MCF 10A (cell line): ENCODE measurements at regions not wholly inside any gene's neighbourhood (a gene's known extent, or its start where the extent isn't known, plus 50 kb on each side); places are given as distances from the start of the nearest gene placed in this dataset.
"Not testable (repeated sequence)": the region's sequence is repeated elsewhere in the genome, so short reads cannot be mapped to it uniquely, and the experiment has no call there.

Source experiments
- BruUV-seq: library from RNA; stranded (reverse); fragments of 400-500 nt; replicated peaks from 2 replicates; lab custom pipeline; 2021; lab: Mats Ljungman, UMichigan
- CTCF ChIA-PET: fragments of 300-600 bp; sonication (Branson Sonifier 250); formaldehyde crosslinking; extraction: SDS; loops from one replicate; lab custom pipeline; 2021; ENCODE audit warnings: antibody characterized with exemption, inconsistent platforms; lab: Yijun Ruan, JAX
- POLR2A ChIA-PET: fragments of 300-600, 350-650 bp; sonication (Branson Sonifier 250); formaldehyde crosslinking; extraction: SDS; loops from one replicate; lab custom pipeline; 2020; ENCODE audit warnings: antibody characterized with exemption, inconsistent platforms; lab: Yijun Ruan, JAX
- DNase-seq: peaks from one replicate; pipeline ENCODE4 v3.0.0-alpha.2; 2018; ENCODE audit not compliant: unreplicated experiment
- H3K27ac Mint-ChIP-seq: one replicate; pipeline ENCODE4 v1.8.0; 2022; ENCODE audit warnings: mild to moderate bottlenecking, low read depth, mixed read lengths; ENCODE audit not compliant: unreplicated experiment
- H3K27me3 Mint-ChIP-seq: one replicate; pipeline ENCODE4 v1.8.0; 2022; ENCODE audit warnings: mixed read lengths; ENCODE audit not compliant: insufficient read depth, unreplicated experiment
- H3K36me3 Mint-ChIP-seq: one replicate; pipeline ENCODE4 v1.8.0; 2022; ENCODE audit warnings: mild to moderate bottlenecking, moderate library complexity, mixed read lengths; ENCODE audit not compliant: insufficient read depth, unreplicated experiment
- H3K4me1 Mint-ChIP-seq: one replicate; pipeline ENCODE4 v1.8.0; 2022; ENCODE audit warnings: mixed read lengths; ENCODE audit not compliant: insufficient read depth, unreplicated experiment
- H3K4me3 Mint-ChIP-seq: one replicate; pipeline ENCODE4 v1.8.0; 2022; ENCODE audit warnings: mild to moderate bottlenecking, moderate library complexity, mixed read lengths; ENCODE audit not compliant: unreplicated experiment
- H3K9me3 Mint-ChIP-seq: one replicate; pipeline ENCODE4 v1.8.0; 2022; ENCODE audit warnings: mixed read lengths; ENCODE audit not compliant: unreplicated experiment
- CTCF ChIP-seq: fragments of 200-600 bp; IDR thresholded peaks from one replicate; pipeline ENCODE4 v1.8.0; 2022; ENCODE audit warnings: antibody characterized with exemption, mild to moderate bottlenecking; ENCODE audit not compliant: unreplicated experiment
- intact Hi-C: fragments of 100-400 bp; cut with micrococcal nuclease; formaldehyde crosslinking; loops from 2 replicates; pipeline ENCODE4 v1.14.1; 2022

- BruUV-seq: no TSS peak
- intact Hi-C loops: loop anchor here (5.0 kb wide), 1 partner anchor 101 kb away; the partner anchor contains the start of gene ITPRID2
- TF ChIP-seq CTCF: no peak
- CTCF ChIA-PET: interaction anchor here (0.7 to 1.3 kb wide), 4 partner anchors 41 to 218 kb away, joined by 3 to 6 read pairs (median 3); no protein-coding TSS in a partner anchor
- no peaks in the 10 kb centered on the region for H3K36me3 Mint-ChIP-seq
- peak; percentile 93 for DNase-seq
- POLR2A ChIA-PET: interaction anchor here (0.6 to 2.7 kb wide), 6 partner anchors 19 to 911 kb away, joined by 3 to 23 read pairs (median 3); partner anchors contain the start of gene ITPRID2
- H3K27me3 Mint-ChIP-seq: no peaks in the 10 kb centered on the region
- H3K27ac Mint-ChIP-seq: peak overlapping the region; percentile 89
- H3K4me3 Mint-ChIP-seq: no peak overlapping the region
- peaks cover 30% of the 10 kb centered on the region for H3K4me1 Mint-ChIP-seq
- H3K9me3 Mint-ChIP-seq: peaks cover 8% of the 10 kb centered on the region
Measured at GRCh38 chr2:181790716-181791649, 100.5 kb upstream of the ITPRID2 start.

GRCh38 chr2:181792906-181793305, 98.6 kb upstream of the ITPRID2 start:
- Mint-ChIP-seq H3K27me3 (no peaks in the 10 kb centered on the region), H3K4me3 (no peak overlapping the region), H3K4me1 (peaks cover 19% of the 10 kb centered on the region), H3K36me3 (no peaks in the 10 kb centered on the region), H3K27ac (no peak overlapping the region), H3K9me3 (peaks cover 8% of the 10 kb centered on the region)
- ChIA-PET POLR2A (interaction anchor here (0.6 kb wide), 2 partner anchors 29 to 161 kb away, joined by 3 to 4 read pairs; no protein-coding TSS in a partner anchor), CTCF (interaction anchor here (0.7 kb wide), 1 partner anchor 111 kb away, joined by 3 read pairs; no protein-coding TSS in a partner anchor)
- no peak for TF ChIP-seq CTCF
- DNase-seq: no peak
- no TSS peak for BruUV-seq
- intact Hi-C loops: loop anchor here (5.0 kb wide), 1 partner anchor 99 kb away; the partner anchor contains the start of gene ITPRID2

- ChIA-PET CTCF (interaction anchor here (0.7 to 1.3 kb wide), 4 partner anchors 11 to 124 kb away, joined by 3 to 4 read pairs (median 3); no protein-coding TSS in a partner anchor), POLR2A (no interaction called here)
- Mint-ChIP-seq H3K9me3 (peaks cover 4% of the 10 kb centered on the region), H3K27me3 (no peaks in the 10 kb centered on the region), H3K4me1 (no peaks in the 10 kb centered on the region), H3K4me3 (no peak overlapping the region), H3K27ac (no peak overlapping the region), H3K36me3 (no peaks in the 10 kb centered on the region)
- intact Hi-C loops: no loop called here
- no peak for DNase-seq
- BruUV-seq: no TSS peak
- no peak for TF ChIP-seq CTCF
Measured at GRCh38 chr2:181798022-181798421, 93.5 kb upstream of the ITPRID2 start.

- CTCF ChIA-PET, H3K4me3 Mint-ChIP-seq, BruUV-seq, DNase-seq, H3K27me3 Mint-ChIP-seq, H3K27ac Mint-ChIP-seq, H3K9me3 Mint-ChIP-seq, H3K36me3 Mint-ChIP-seq, intact Hi-C loops, H3K4me1 Mint-ChIP-seq: not testable (repeated sequence)
- POLR2A ChIA-PET: interaction anchor here (1.2 kb wide), 1 partner anchor 93 kb away, joined by 3 read pairs; no protein-coding TSS in a partner anchor
Measured at GRCh38 chr2:181802300-181802699, 89.2 kb upstream of the ITPRID2 start.

- intact Hi-C loops, H3K27me3 Mint-ChIP-seq, H3K4me1 Mint-ChIP-seq, BruUV-seq, H3K36me3 Mint-ChIP-seq, DNase-seq, H3K4me3 Mint-ChIP-seq, H3K27ac Mint-ChIP-seq, H3K9me3 Mint-ChIP-seq, POLR2A ChIA-PET: not testable (repeated sequence)
- CTCF ChIA-PET: interaction anchor here (0.7 kb wide), 1 partner anchor 26 kb away, joined by 3 read pairs; no protein-coding TSS in a partner anchor
Measured at GRCh38 chr2:181803903-181804799, 87.4 kb upstream of the ITPRID2 start.
